Thyroid gland (tissue), 4 donors: ENCODE measurements at regions not wholly inside any gene's neighbourhood (a gene's known extent, or its start where the extent isn't known, plus 50 kb on each side); places are given as distances from the start of the nearest gene placed in this dataset.

Source experiments
- POLR2A ChIP-seq, 2 donors: fragments of 450-650 bp; IDR thresholded peaks; one replicate each; pipeline ENCODE4 v1.6.1; 2017; ENCODE audit warnings: antibody characterized with exemption in 2 of 2, mild to moderate bottlenecking in 2 of 2, moderate library complexity in 1 of 2
- TF ChIP-seq, protein P1 (sequence below), 6 experiments: fragments of 200-600 bp in 3 of 6; fragments of 450-650 bp in 3 of 6; sonication (generic) in 3 of 6; IDR thresholded peaks; one replicate each; pipeline ENCODE4 v1.5.1; 2016 to 2019; ENCODE audit warnings: antibody characterized with exemption in 6 of 6, mild to moderate bottlenecking in 2 of 6, inconsistent platforms in 1 of 6, moderate library complexity in 1 of 6

GRCh38 chr1:208896768-208897167, 652.6 kb upstream of the PLXNA2 start:
- TF ChIP-seq, protein P1, sequence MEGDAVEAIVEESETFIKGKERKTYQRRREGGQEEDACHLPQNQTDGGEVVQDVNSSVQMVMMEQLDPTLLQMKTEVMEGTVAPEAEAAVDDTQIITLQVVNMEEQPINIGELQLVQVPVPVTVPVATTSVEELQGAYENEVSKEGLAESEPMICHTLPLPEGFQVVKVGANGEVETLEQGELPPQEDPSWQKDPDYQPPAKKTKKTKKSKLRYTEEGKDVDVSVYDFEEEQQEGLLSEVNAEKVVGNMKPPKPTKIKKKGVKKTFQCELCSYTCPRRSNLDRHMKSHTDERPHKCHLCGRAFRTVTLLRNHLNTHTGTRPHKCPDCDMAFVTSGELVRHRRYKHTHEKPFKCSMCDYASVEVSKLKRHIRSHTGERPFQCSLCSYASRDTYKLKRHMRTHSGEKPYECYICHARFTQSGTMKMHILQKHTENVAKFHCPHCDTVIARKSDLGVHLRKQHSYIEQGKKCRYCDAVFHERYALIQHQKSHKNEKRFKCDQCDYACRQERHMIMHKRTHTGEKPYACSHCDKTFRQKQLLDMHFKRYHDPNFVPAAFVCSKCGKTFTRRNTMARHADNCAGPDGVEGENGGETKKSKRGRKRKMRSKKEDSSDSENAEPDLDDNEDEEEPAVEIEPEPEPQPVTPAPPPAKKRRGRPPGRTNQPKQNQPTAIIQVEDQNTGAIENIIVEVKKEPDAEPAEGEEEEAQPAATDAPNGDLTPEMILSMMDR (IDR thresholded peaks at IDR 0.05), result no peak
- TF ChIP-seq POLR2A (IDR thresholded peaks at IDR 0.05), result no peak
